ENCODE measurements at regions not wholly inside any gene's neighbourhood (a gene's known extent, or its start where the extent isn't known, plus 50 kb on each side); places are given as distances from the start of the nearest gene placed in this dataset.

GRCh38 chr14:85934123-85934885, 404.4 kb downstream of the FLRT2 start:
- no peak overlapping the region for H3K4me3 ChIP-seq
- ATAC-seq (replicated peaks in 6 of 8), result peak in 3 of 8 experiments; percentile 79 to 88 (median 81)
- 19 to 98% (median 75%) methylated on average over 2 to 12 of the region's 12 CpGs; no CpG with 5 or more reads in 2 of the 10 experiments for WGBS, 10 experiments
- H3K27ac ChIP-seq, result no peak overlapping the region
- H3K4me1 ChIP-seq (replicated peaks in 1 of 2), result no peaks in the 10 kb centered on the region
- in situ Hi-C loops (cut with MboI; ENCODE audit: low pct_unique_long_range_greater_than_20kb in 2 of 9, low sequenced_read_pairs in 9 of 9, unreplicated experiment in 9 of 9), result no loop called here

- ATAC-seq (replicated peaks in 6 of 8), result peak in 1 of 8 experiments; percentile 20
- Histone ChIP-seq H3K27ac (no peak overlapping the region), H3K4me3 (no peak overlapping the region), H3K4me1 (replicated peaks in 1 of 2) (peaks cover 0 to 4% of the 10 kb centered on the region in 2 donors)
- in situ Hi-C loops (cut with MboI; ENCODE audit: low pct_unique_long_range_greater_than_20kb in 2 of 9, low sequenced_read_pairs in 9 of 9, unreplicated experiment in 9 of 9), result no loop called here
- 20 to 92% (median 61%) methylated on average over 1 to 3 of the region's 3 CpGs; no CpG with 5 or more reads in 1 of the 10 experiments for WGBS, 10 experiments
These were observed 391.3 kb downstream of the FLRT2 start for GRCh38 chr14:85921241-85921640.

GRCh38 chr14:85917716-85918115, 387.8 kb downstream of the FLRT2 start:
- no peak overlapping the region for H3K4me3 ChIP-seq
- WGBS, 10 experiments, result 13 to 100% (median 49%) methylated on average over 2 to 4 of the region's 4 CpGs
- peak in 6 of 8 experiments; percentile 52 to 99 (median 78) for ATAC-seq (replicated peaks in 6 of 8)
- H3K27ac ChIP-seq, result no peak overlapping the region
- peaks cover 0 to 4% of the 10 kb centered on the region in 2 donors for H3K4me1 ChIP-seq (replicated peaks in 1 of 2)
- in situ Hi-C loops (cut with MboI; ENCODE audit: low pct_unique_long_range_greater_than_20kb in 2 of 9, low sequenced_read_pairs in 9 of 9, unreplicated experiment in 9 of 9), result no loop called here

- in situ Hi-C loops (cut with MboI; ENCODE audit: low pct_unique_long_range_greater_than_20kb in 2 of 9, low sequenced_read_pairs in 9 of 9, unreplicated experiment in 9 of 9), result no loop called here
- H3K27ac ChIP-seq, result no peak overlapping the region
- no peak overlapping the region for H3K4me3 ChIP-seq
- no peaks in the 10 kb centered on the region for H3K4me1 ChIP-seq (replicated peaks in 1 of 2)
- 9 to 97% (median 85%) methylated on average over 1 to 2 of the region's 2 CpGs for WGBS, 10 experiments
- ATAC-seq (replicated peaks in 6 of 8), result no peak
These were observed 385.8 kb downstream of the FLRT2 start for GRCh38 chr14:85915711-85916110.

GRCh38 chr14:85912141-85912540, 382.2 kb downstream of the FLRT2 start:
- in situ Hi-C loops (cut with MboI; ENCODE audit: low pct_unique_long_range_greater_than_20kb in 2 of 9, low sequenced_read_pairs in 9 of 9, unreplicated experiment in 9 of 9), result no loop called here
- no peak for ATAC-seq (replicated peaks in 6 of 8)
- no peak overlapping the region for H3K27ac ChIP-seq
- WGBS, 10 experiments, result 0 to 100% (median 89%) methylated on average over 1 to 6 of the region's 6 CpGs
- H3K4me1 ChIP-seq (replicated peaks in 1 of 2), result no peaks in the 10 kb centered on the region
- no peak overlapping the region for H3K4me3 ChIP-seq

GRCh38 chr14:85911044-85911443, 381.1 kb downstream of the FLRT2 start:
- no peak for ATAC-seq (replicated peaks in 6 of 8)
- Histone ChIP-seq H3K4me1 (replicated peaks in 1 of 2) (no peaks in the 10 kb centered on the region), H3K4me3 (no peak overlapping the region), H3K27ac (no peak overlapping the region)
- in situ Hi-C loops (cut with MboI; ENCODE audit: low pct_unique_long_range_greater_than_20kb in 2 of 9, low sequenced_read_pairs in 9 of 9, unreplicated experiment in 9 of 9), result no loop called here
- 22 to 100% (median 94%) methylated on average over 1 to 2 of the region's 2 CpGs for WGBS, 10 experiments

GRCh38 chr14:85909581-85909980, 379.6 kb downstream of the FLRT2 start:
- Histone ChIP-seq H3K27ac (no peak overlapping the region), H3K4me3 (no peak overlapping the region), H3K4me1 (replicated peaks in 1 of 2) (no peaks in the 10 kb centered on the region)
- in situ Hi-C loops (cut with MboI; ENCODE audit: low pct_unique_long_range_greater_than_20kb in 2 of 9, low sequenced_read_pairs in 9 of 9, unreplicated experiment in 9 of 9), result no loop called here
- ATAC-seq (replicated peaks in 6 of 8), result no peak

GRCh38 chr14:85907536-85907935, 377.6 kb downstream of the FLRT2 start:
- 0 to 80% (median 20%) methylated on average over 1 to 2 of the region's 2 CpGs; no CpG with 5 or more reads in 5 of the 10 experiments for WGBS, 10 experiments
- H3K4me3 ChIP-seq, result no peak overlapping the region
- in situ Hi-C loops (cut with MboI; ENCODE audit: low pct_unique_long_range_greater_than_20kb in 2 of 9, low sequenced_read_pairs in 9 of 9, unreplicated experiment in 9 of 9), result no loop called here
- no peak for ATAC-seq (replicated peaks in 6 of 8)
- H3K4me1 ChIP-seq (replicated peaks in 1 of 2), result no peaks in the 10 kb centered on the region
- H3K27ac ChIP-seq, result no peak overlapping the region

- no peak overlapping the region for H3K4me3 ChIP-seq
- in situ Hi-C loops (cut with MboI; ENCODE audit: low pct_unique_long_range_greater_than_20kb in 2 of 9, low sequenced_read_pairs in 9 of 9, unreplicated experiment in 9 of 9), result no loop called here
- no peak for ATAC-seq (replicated peaks in 6 of 8)
- H3K27ac ChIP-seq, result no peak overlapping the region
- H3K4me1 ChIP-seq (replicated peaks in 1 of 2), result no peaks in the 10 kb centered on the region
These were observed 367.9 kb downstream of the FLRT2 start for GRCh38 chr14:85897808-85898207.

GRCh38 chr14:85895603-85896002, 365.7 kb downstream of the FLRT2 start:
- WGBS, 10 experiments, result 33 to 100% (median 70%) methylated on average over 1 of the region's 1 CpG; no CpG with 5 or more reads in 6 of the 10 experiments
- ATAC-seq (replicated peaks in 6 of 8), result no peak
- Histone ChIP-seq H3K27ac (no peak overlapping the region), H3K4me3 (no peak overlapping the region), H3K4me1 (replicated peaks in 1 of 2) (no peaks in the 10 kb centered on the region)
- in situ Hi-C loops (cut with MboI; ENCODE audit: low pct_unique_long_range_greater_than_20kb in 2 of 9, low sequenced_read_pairs in 9 of 9, unreplicated experiment in 9 of 9), result no loop called here

- H3K4me1 ChIP-seq (replicated peaks in 1 of 2), result no peaks in the 10 kb centered on the region
- in situ Hi-C loops (cut with MboI; ENCODE audit: low pct_unique_long_range_greater_than_20kb in 2 of 9, low sequenced_read_pairs in 9 of 9, unreplicated experiment in 9 of 9), result no loop called here
- no peak for ATAC-seq (replicated peaks in 6 of 8)
- H3K4me3 ChIP-seq, result no peak overlapping the region
- H3K27ac ChIP-seq, result no peak overlapping the region
- 29 to 100% (median 77%) methylated on average over 1 to 4 of the region's 4 CpGs for WGBS, 10 experiments
These were observed 362.3 kb downstream of the FLRT2 start for GRCh38 chr14:85892251-85892650.

- H3K4me3 ChIP-seq, result no peak overlapping the region
- ATAC-seq (replicated peaks in 6 of 8), result peak in 3 of 8 experiments; percentile 50 to 82 (median 80)
- peaks cover 14 to 19% of the 10 kb centered on the region in 2 donors for H3K4me1 ChIP-seq (replicated peaks in 1 of 2)
- 0 to 90% (median 67%) methylated on average over 1 to 4 of the region's 4 CpGs; no CpG with 5 or more reads in 3 of the 10 experiments for WGBS, 10 experiments
- in situ Hi-C loops (cut with MboI; ENCODE audit: low pct_unique_long_range_greater_than_20kb in 2 of 9, low sequenced_read_pairs in 9 of 9, unreplicated experiment in 9 of 9), result no loop called here
- H3K27ac ChIP-seq, result no peak overlapping the region
These were observed 354.0 kb downstream of the FLRT2 start for GRCh38 chr14:85883966-85884365.

GRCh38 chr14:85883101-85883500, 353.2 kb downstream of the FLRT2 start:
- Histone ChIP-seq H3K4me3 (no peak overlapping the region), H3K27ac (no peak overlapping the region), H3K4me1 (replicated peaks in 1 of 2) (peaks cover 14 to 19% of the 10 kb centered on the region in 2 donors)
- in situ Hi-C loops (cut with MboI; ENCODE audit: low pct_unique_long_range_greater_than_20kb in 2 of 9, low sequenced_read_pairs in 9 of 9, unreplicated experiment in 9 of 9), result no loop called here
- no peak for ATAC-seq (replicated peaks in 6 of 8)

GRCh38 chr14:85881935-85882334, 352.0 kb downstream of the FLRT2 start:
- ATAC-seq (replicated peaks in 6 of 8), result peak in 2 of 8 experiments; percentile 29 to 57
- 40 to 100% (median 69%) methylated on average over 1 to 2 of the region's 2 CpGs; no CpG with 5 or more reads in 2 of the 10 experiments for WGBS, 10 experiments
- in situ Hi-C loops (cut with MboI; ENCODE audit: low pct_unique_long_range_greater_than_20kb in 2 of 9, low sequenced_read_pairs in 9 of 9, unreplicated experiment in 9 of 9), result no loop called here

More at GRCh38 chr14:85881935-85882334, 352.0 kb downstream of the FLRT2 start:
- Histone ChIP-seq H3K27ac (no peak overlapping the region), H3K4me1 (replicated peaks in 1 of 2) (peaks cover 14 to 19% of the 10 kb centered on the region in 2 donors), H3K4me3 (no peak overlapping the region)
